ENCODE measurements at regions not wholly inside any gene's neighbourhood (a gene's known extent, or its start where the extent isn't known, plus 50 kb on each side); places are given as distances from the start of the nearest gene placed in this dataset.

- DNase-seq = no peak
- Histone ChIP-seq H3K9me3 (no peaks in the 10 kb centered on the region), H3K4me3 (no peak overlapping the region), H3K27me3 (no peaks in the 10 kb centered on the region), H3K36me3 (no peaks in the 10 kb centered on the region)
Observed at GRCh38 chrY:19303136-19303535, 441.4 kb downstream of the KDM5D start.

GRCh38 chrY:19290925-19291324 lies 453.6 kb downstream of the KDM5D start:
- H3K27me3 ChIP-seq = no peaks in the 10 kb centered on the region

GRCh38 chrY:19274076-19274475 lies 470.4 kb downstream of the KDM5D start:
- no peak for DNase-seq

More at GRCh38 chrY:19290925-19291324, 453.6 kb downstream of the KDM5D start:
- no peaks in the 10 kb centered on the region for H3K9me3 ChIP-seq
- no peak for DNase-seq
- H3K4me3 ChIP-seq = no peak overlapping the region
- H3K36me3 ChIP-seq = no peaks in the 10 kb centered on the region

GRCh38 chrY:19268331-19268730 lies 476.2 kb downstream of the KDM5D start:
- Histone ChIP-seq H3K9me3 (no peaks in the 10 kb centered on the region), H3K4me3 (no peak overlapping the region), H3K27me3 (no peaks in the 10 kb centered on the region), H3K36me3 (no peaks in the 10 kb centered on the region)
- DNase-seq = no peak

More at GRCh38 chrY:19274076-19274475, 470.4 kb downstream of the KDM5D start:
- Histone ChIP-seq H3K27me3 (no peaks in the 10 kb centered on the region), H3K9me3 (no peaks in the 10 kb centered on the region), H3K4me3 (no peak overlapping the region), H3K36me3 (no peaks in the 10 kb centered on the region)

GRCh38 chrY:19265404-19265803 lies 479.1 kb downstream of the KDM5D start:
- no peaks in the 10 kb centered on the region for H3K27me3 ChIP-seq

GRCh38 chrY:19262310-19262709 lies 482.2 kb downstream of the KDM5D start:
- H3K36me3 ChIP-seq = no peaks in the 10 kb centered on the region
- H3K27me3 ChIP-seq = no peaks in the 10 kb centered on the region
- no peak for DNase-seq
- H3K4me3 ChIP-seq = no peak overlapping the region
- no peaks in the 10 kb centered on the region for H3K9me3 ChIP-seq

More at GRCh38 chrY:19265404-19265803, 479.1 kb downstream of the KDM5D start:
- Histone ChIP-seq H3K4me3 (no peak overlapping the region), H3K36me3 (no peaks in the 10 kb centered on the region), H3K9me3 (no peaks in the 10 kb centered on the region)
- DNase-seq = no peak

- Histone ChIP-seq H3K27me3 (no peaks in the 10 kb centered on the region), H3K36me3 (no peaks in the 10 kb centered on the region), H3K9me3 (no peaks in the 10 kb centered on the region), H3K4me3 (no peak overlapping the region)
- no peak for DNase-seq
Observed at GRCh38 chrY:19232276-19232994, 458.9 kb upstream of the HSFY2 start.

- Histone ChIP-seq H3K36me3 (no peaks in the 10 kb centered on the region), H3K27me3 (no peaks in the 10 kb centered on the region), H3K4me3 (no peak overlapping the region), H3K9me3 (no peaks in the 10 kb centered on the region)
- no peak for DNase-seq
Observed at GRCh38 chrY:19220784-19221183, 447.2 kb upstream of the HSFY2 start.

- no peaks in the 10 kb centered on the region for H3K27me3 ChIP-seq
- no peaks in the 10 kb centered on the region for H3K9me3 ChIP-seq
- no peaks in the 10 kb centered on the region for H3K36me3 ChIP-seq
- H3K4me3 ChIP-seq = no peak overlapping the region
- no peak for DNase-seq
Observed at GRCh38 chrY:19208915-19209314, 435.4 kb upstream of the HSFY2 start.

GRCh38 chrY:19207048-19207447 lies 433.5 kb upstream of the HSFY2 start:
- H3K4me3 ChIP-seq = no peak overlapping the region

GRCh38 chrY:19180824-19181223 lies 407.3 kb upstream of the HSFY2 start:
- Histone ChIP-seq H3K36me3 (no peaks in the 10 kb centered on the region), H3K9me3 (no peaks in the 10 kb centered on the region), H3K27me3 (no peaks in the 10 kb centered on the region), H3K4me3 (no peak overlapping the region)
- no peak for DNase-seq

More at GRCh38 chrY:19207048-19207447, 433.5 kb upstream of the HSFY2 start:
- no peak for DNase-seq
- no peaks in the 10 kb centered on the region for H3K36me3 ChIP-seq
- H3K9me3 ChIP-seq = no peaks in the 10 kb centered on the region
- H3K27me3 ChIP-seq = no peaks in the 10 kb centered on the region

- H3K4me3 ChIP-seq = no peak overlapping the region
- no peaks in the 10 kb centered on the region for H3K27me3 ChIP-seq
- H3K9me3 ChIP-seq = no peaks in the 10 kb centered on the region
- no peaks in the 10 kb centered on the region for H3K36me3 ChIP-seq
- DNase-seq = no peak
Observed at GRCh38 chrY:19168202-19168565, 394.6 kb upstream of the HSFY2 start.

GRCh38 chrY:19167319-19168201 lies 394.0 kb upstream of the HSFY2 start:
- Histone ChIP-seq H3K9me3 (no peaks in the 10 kb centered on the region), H3K36me3 (no peaks in the 10 kb centered on the region), H3K4me3 (no peak overlapping the region), H3K27me3 (no peaks in the 10 kb centered on the region)
- no peak for DNase-seq

- no peak for DNase-seq
- H3K27me3 ChIP-seq = no peaks in the 10 kb centered on the region
- no peaks in the 10 kb centered on the region for H3K36me3 ChIP-seq
- no peaks in the 10 kb centered on the region for H3K9me3 ChIP-seq
- no peak overlapping the region for H3K4me3 ChIP-seq
Observed at GRCh38 chrY:19148783-19149182, 375.2 kb upstream of the HSFY2 start.

GRCh38 chrY:19146296-19146695 lies 372.8 kb upstream of the HSFY2 start:
- Histone ChIP-seq H3K27me3 (no peaks in the 10 kb centered on the region), H3K9me3 (no peaks in the 10 kb centered on the region), H3K4me3 (no peak overlapping the region), H3K36me3 (no peaks in the 10 kb centered on the region)
- DNase-seq = no peak

GRCh38 chrY:19142093-19142492 lies 368.6 kb upstream of the HSFY2 start:
- Histone ChIP-seq H3K27me3 (no peaks in the 10 kb centered on the region), H3K36me3 (no peaks in the 10 kb centered on the region), H3K4me3 (no peak overlapping the region), H3K9me3 (no peaks in the 10 kb centered on the region)
- DNase-seq = no peak

- Histone ChIP-seq H3K9me3 (no peaks in the 10 kb centered on the region), H3K4me3 (no peak overlapping the region), H3K36me3 (no peaks in the 10 kb centered on the region), H3K27me3 (no peaks in the 10 kb centered on the region)
- DNase-seq = no peak
Observed at GRCh38 chrY:19140285-19140920, 366.9 kb upstream of the HSFY2 start.
